ENCODE measurements at regions not wholly inside any gene's neighbourhood (a gene's known extent, or its start where the extent isn't known, plus 50 kb on each side); places are given as distances from the start of the nearest gene placed in this dataset.

GRCh38 chr13:44058067-44058466, 178.4 kb downstream of the LACC1 start:
- no peak for DNase-seq
- WGBS, 3 donors, result 83 to 90% (median 83%) methylated on average over 4 of the region's 4 CpGs
- Histone ChIP-seq H3K36me3 (ENCODE audit: control insufficient read depth in 3 of 3, insufficient read depth in 2 of 3, low read depth in 1 of 3, low read length in 3 of 3) (no peaks in the 10 kb centered on the region), H3K4me3 (ENCODE audit: low read depth in 1 of 3, low read length in 3 of 3) (no peak overlapping the region), H3K27me3 (ENCODE audit: control insufficient read depth in 3 of 3, insufficient read depth in 3 of 3, low read length in 3 of 3) (peaks cover 0 to 2% (median 0%) of the 10 kb centered on the region in 3 donors), H3K4me1 (ENCODE audit: control insufficient read depth in 3 of 3, insufficient read depth in 2 of 3, low read depth in 1 of 3, low read length in 2 of 3) (no peaks in the 10 kb centered on the region), H3K9me3 (ENCODE audit: control insufficient read depth in 2 of 2, insufficient read depth in 1 of 2, low read depth in 1 of 2, low read length in 1 of 2) (no peaks in the 10 kb centered on the region), H3K27ac (ENCODE audit: low read depth in 1 of 3, low read length in 2 of 3) (no peak overlapping the region)
- FAIRE-seq, result no peak

- no peaks in the 10 kb centered on the region for H3K4me1 ChIP-seq (ENCODE audit: control insufficient read depth in 3 of 3, insufficient read depth in 2 of 3, low read depth in 1 of 3, low read length in 2 of 3)
- H3K27me3 ChIP-seq (ENCODE audit: control insufficient read depth in 3 of 3, insufficient read depth in 3 of 3, low read length in 3 of 3), result peaks cover 0 to 2% (median 0%) of the 10 kb centered on the region in 3 donors
- WGBS, 3 donors, result 27 to 43% (median 32%) methylated on average over 1 of the region's 1 CpG
- FAIRE-seq, result no peak
- H3K27ac ChIP-seq (ENCODE audit: low read depth in 1 of 3, low read length in 2 of 3), result no peak overlapping the region
- H3K36me3 ChIP-seq (ENCODE audit: control insufficient read depth in 3 of 3, insufficient read depth in 2 of 3, low read depth in 1 of 3, low read length in 3 of 3), result no peaks in the 10 kb centered on the region
- no peaks in the 10 kb centered on the region for H3K9me3 ChIP-seq (ENCODE audit: control insufficient read depth in 2 of 2, insufficient read depth in 1 of 2, low read depth in 1 of 2, low read length in 1 of 2)
- no peak overlapping the region for H3K4me3 ChIP-seq (ENCODE audit: low read depth in 1 of 3, low read length in 3 of 3)
- no peak for DNase-seq
Measured at GRCh38 chr13:44058624-44059215, 179.0 kb downstream of the LACC1 start.

GRCh38 chr13:44061876-44062275, 182.2 kb downstream of the LACC1 start:
- Histone ChIP-seq H3K36me3 (ENCODE audit: control insufficient read depth in 3 of 3, insufficient read depth in 2 of 3, low read depth in 1 of 3, low read length in 3 of 3) (no peaks in the 10 kb centered on the region), H3K4me1 (ENCODE audit: control insufficient read depth in 3 of 3, insufficient read depth in 2 of 3, low read depth in 1 of 3, low read length in 2 of 3) (no peaks in the 10 kb centered on the region), H3K27me3 (ENCODE audit: control insufficient read depth in 3 of 3, insufficient read depth in 3 of 3, low read length in 3 of 3) (peaks cover 0 to 2% (median 0%) of the 10 kb centered on the region in 3 donors), H3K9me3 (ENCODE audit: control insufficient read depth in 2 of 2, insufficient read depth in 1 of 2, low read depth in 1 of 2, low read length in 1 of 2) (no peaks in the 10 kb centered on the region), H3K4me3 (ENCODE audit: low read depth in 1 of 3, low read length in 3 of 3) (no peak overlapping the region), H3K27ac (ENCODE audit: low read depth in 1 of 3, low read length in 2 of 3) (no peak overlapping the region)
- DNase-seq, result no peak
- WGBS, 3 donors, result 92 to 97% (median 95%) methylated on average over 3 of the region's 3 CpGs
- FAIRE-seq, result no peak

GRCh38 chr13:44063467-44063866, 183.8 kb downstream of the LACC1 start:
- H3K27ac ChIP-seq (ENCODE audit: low read depth in 1 of 3, low read length in 2 of 3), result no peak overlapping the region
- H3K4me3 ChIP-seq (ENCODE audit: low read depth in 1 of 3, low read length in 3 of 3), result no peak overlapping the region
- no peaks in the 10 kb centered on the region for H3K9me3 ChIP-seq (ENCODE audit: control insufficient read depth in 2 of 2, insufficient read depth in 1 of 2, low read depth in 1 of 2, low read length in 1 of 2)
- FAIRE-seq (no peak), DNase-seq (no peak)
- peaks cover 0 to 2% (median 0%) of the 10 kb centered on the region in 3 donors for H3K27me3 ChIP-seq (ENCODE audit: control insufficient read depth in 3 of 3, insufficient read depth in 3 of 3, low read length in 3 of 3)
- no peaks in the 10 kb centered on the region for H3K4me1 ChIP-seq (ENCODE audit: control insufficient read depth in 3 of 3, insufficient read depth in 2 of 3, low read depth in 1 of 3, low read length in 2 of 3)
- WGBS, 3 donors, result 91 to 95% (median 93%) methylated on average over 2 of the region's 2 CpGs
- no peaks in the 10 kb centered on the region for H3K36me3 ChIP-seq (ENCODE audit: control insufficient read depth in 3 of 3, insufficient read depth in 2 of 3, low read depth in 1 of 3, low read length in 3 of 3)

GRCh38 chr13:44063881-44064280, 184.2 kb downstream of the LACC1 start:
- DNase-seq (no peak), FAIRE-seq (no peak)
- Histone ChIP-seq H3K27me3 (ENCODE audit: control insufficient read depth in 3 of 3, insufficient read depth in 3 of 3, low read length in 3 of 3) (peaks cover 0 to 2% (median 0%) of the 10 kb centered on the region in 3 donors), H3K4me3 (ENCODE audit: low read depth in 1 of 3, low read length in 3 of 3) (no peak overlapping the region), H3K27ac (ENCODE audit: low read depth in 1 of 3, low read length in 2 of 3) (no peak overlapping the region), H3K9me3 (ENCODE audit: control insufficient read depth in 2 of 2, insufficient read depth in 1 of 2, low read depth in 1 of 2, low read length in 1 of 2) (no peaks in the 10 kb centered on the region), H3K36me3 (ENCODE audit: control insufficient read depth in 3 of 3, insufficient read depth in 2 of 3, low read depth in 1 of 3, low read length in 3 of 3) (no peaks in the 10 kb centered on the region), H3K4me1 (ENCODE audit: control insufficient read depth in 3 of 3, insufficient read depth in 2 of 3, low read depth in 1 of 3, low read length in 2 of 3) (no peaks in the 10 kb centered on the region)
- 92 to 96% (median 93%) methylated on average over 2 of the region's 2 CpGs for WGBS, 3 donors

- Histone ChIP-seq H3K4me3 (ENCODE audit: low read depth in 1 of 3, low read length in 3 of 3) (no peak overlapping the region), H3K4me1 (ENCODE audit: control insufficient read depth in 3 of 3, insufficient read depth in 2 of 3, low read depth in 1 of 3, low read length in 2 of 3) (no peaks in the 10 kb centered on the region), H3K36me3 (ENCODE audit: control insufficient read depth in 3 of 3, insufficient read depth in 2 of 3, low read depth in 1 of 3, low read length in 3 of 3) (no peaks in the 10 kb centered on the region), H3K27me3 (ENCODE audit: control insufficient read depth in 3 of 3, insufficient read depth in 3 of 3, low read length in 3 of 3) (peaks cover 0 to 2% (median 0%) of the 10 kb centered on the region in 3 donors), H3K27ac (ENCODE audit: low read depth in 1 of 3, low read length in 2 of 3) (no peak overlapping the region), H3K9me3 (ENCODE audit: control insufficient read depth in 2 of 2, insufficient read depth in 1 of 2, low read depth in 1 of 2, low read length in 1 of 2) (no peaks in the 10 kb centered on the region)
- 49 to 82% (median 57%) methylated on average over 2 of the region's 2 CpGs for WGBS, 3 donors
- DNase-seq (peak in 1 of 2 donors; percentile 29), FAIRE-seq (no peak)
Measured at GRCh38 chr13:44064357-44064756, 184.7 kb downstream of the LACC1 start.

- 80 to 89% (median 87%) methylated on average over 3 of the region's 3 CpGs for WGBS, 3 donors
- no peak for FAIRE-seq
- no peak for DNase-seq
Measured at GRCh38 chr13:44068169-44068568, 188.5 kb downstream of the LACC1 start.

GRCh38 chr13:44068737-44069136, 189.0 kb downstream of the LACC1 start:
- H3K4me3 ChIP-seq (ENCODE audit: low read depth in 1 of 3, low read length in 3 of 3), result no peak overlapping the region
- H3K27ac ChIP-seq (ENCODE audit: low read depth in 1 of 3, low read length in 2 of 3), result no peak overlapping the region
- H3K27me3 ChIP-seq (ENCODE audit: control insufficient read depth in 3 of 3, insufficient read depth in 3 of 3, low read length in 3 of 3), result no peaks in the 10 kb centered on the region
- FAIRE-seq (no peak), DNase-seq (no peak)
- H3K9me3 ChIP-seq (ENCODE audit: control insufficient read depth in 2 of 2, insufficient read depth in 1 of 2, low read depth in 1 of 2, low read length in 1 of 2), result peaks cover 0 to 12% of the 10 kb centered on the region in 2 donors
- no peaks in the 10 kb centered on the region for H3K36me3 ChIP-seq (ENCODE audit: control insufficient read depth in 3 of 3, insufficient read depth in 2 of 3, low read depth in 1 of 3, low read length in 3 of 3)
- H3K4me1 ChIP-seq (ENCODE audit: control insufficient read depth in 3 of 3, insufficient read depth in 2 of 3, low read depth in 1 of 3, low read length in 2 of 3), result no peaks in the 10 kb centered on the region
- WGBS, 3 donors, result 52 to 72% (median 65%) methylated on average over 4 of the region's 4 CpGs

More at GRCh38 chr13:44068169-44068568, 188.5 kb downstream of the LACC1 start:
- H3K4me3 ChIP-seq (ENCODE audit: low read depth in 1 of 3, low read length in 3 of 3), result no peak overlapping the region
- no peak overlapping the region for H3K27ac ChIP-seq (ENCODE audit: low read depth in 1 of 3, low read length in 2 of 3)
- no peaks in the 10 kb centered on the region for H3K36me3 ChIP-seq (ENCODE audit: control insufficient read depth in 3 of 3, insufficient read depth in 2 of 3, low read depth in 1 of 3, low read length in 3 of 3)
- peaks cover 0 to 8% of the 10 kb centered on the region in 2 donors for H3K9me3 ChIP-seq (ENCODE audit: control insufficient read depth in 2 of 2, insufficient read depth in 1 of 2, low read depth in 1 of 2, low read length in 1 of 2)
- H3K27me3 ChIP-seq (ENCODE audit: control insufficient read depth in 3 of 3, insufficient read depth in 3 of 3, low read length in 3 of 3), result no peaks in the 10 kb centered on the region
- H3K4me1 ChIP-seq (ENCODE audit: control insufficient read depth in 3 of 3, insufficient read depth in 2 of 3, low read depth in 1 of 3, low read length in 2 of 3), result no peaks in the 10 kb centered on the region

GRCh38 chr13:44072536-44072935, 192.8 kb downstream of the LACC1 start:
- FAIRE-seq, result no peak
- no peaks in the 10 kb centered on the region for H3K36me3 ChIP-seq (ENCODE audit: control insufficient read depth in 3 of 3, insufficient read depth in 2 of 3, low read depth in 1 of 3, low read length in 3 of 3)
- no peaks in the 10 kb centered on the region for H3K27me3 ChIP-seq (ENCODE audit: control insufficient read depth in 3 of 3, insufficient read depth in 3 of 3, low read length in 3 of 3)
- no peak overlapping the region for H3K27ac ChIP-seq (ENCODE audit: low read depth in 1 of 3, low read length in 2 of 3)
- H3K4me3 ChIP-seq (ENCODE audit: low read depth in 1 of 3, low read length in 3 of 3), result no peak overlapping the region
- no peaks in the 10 kb centered on the region for H3K4me1 ChIP-seq (ENCODE audit: control insufficient read depth in 3 of 3, insufficient read depth in 2 of 3, low read depth in 1 of 3, low read length in 2 of 3)
- peaks cover 0 to 12% of the 10 kb centered on the region in 2 donors for H3K9me3 ChIP-seq (ENCODE audit: control insufficient read depth in 2 of 2, insufficient read depth in 1 of 2, low read depth in 1 of 2, low read length in 1 of 2)
- DNase-seq, result no peak
